ENCODE measurements at regions not wholly inside any gene's neighbourhood (a gene's known extent, or its start where the extent isn't known, plus 50 kb on each side); places are given as distances from the start of the nearest gene placed in this dataset.

- TF ChIP-seq POLR2A (IDR thresholded peaks at IDR 0.05; ENCODE audit: low read length), result no peak
- TF ChIP-seq CTCF (IDR thresholded peaks at IDR 0.05), result no peak
- TF ChIP-seq HOXB13 (CRISPR knock-in tag; IDR thresholded peaks at IDR 0.05; ENCODE audit: low read depth), result no peak
- no peak for TF ChIP-seq ZNF302 (CRISPR knock-in tag; IDR thresholded peaks at IDR 0.05)
- TF ChIP-seq HEYL (CRISPR knock-in tag; IDR thresholded peaks at IDR 0.05), result no peak
- TF ChIP-seq REST (IDR thresholded peaks at IDR 0.05), result no peak
- no peak for TF ChIP-seq MAZ (IDR thresholded peaks at IDR 0.05; ENCODE audit: borderline replicate concordance, low read depth, low read length)
- TF ChIP-seq ZFP36 (IDR thresholded peaks at IDR 0.05; ENCODE audit: borderline replicate concordance, partially characterized antibody), result no peak
- TF ChIP-seq JUNB (IDR thresholded peaks at IDR 0.05), result no peak
Observed at GRCh38 chr14:34238610-34239009, 223.4 kb downstream of the SPTSSA start.
